ENCODE measurements at regions not wholly inside any gene's neighbourhood (a gene's known extent, or its start where the extent isn't known, plus 50 kb on each side); places are given as distances from the start of the nearest gene placed in this dataset.
A peak's percentile ranks its signal among the peaks of the same experiment; 100 is the strongest.

DNA sequence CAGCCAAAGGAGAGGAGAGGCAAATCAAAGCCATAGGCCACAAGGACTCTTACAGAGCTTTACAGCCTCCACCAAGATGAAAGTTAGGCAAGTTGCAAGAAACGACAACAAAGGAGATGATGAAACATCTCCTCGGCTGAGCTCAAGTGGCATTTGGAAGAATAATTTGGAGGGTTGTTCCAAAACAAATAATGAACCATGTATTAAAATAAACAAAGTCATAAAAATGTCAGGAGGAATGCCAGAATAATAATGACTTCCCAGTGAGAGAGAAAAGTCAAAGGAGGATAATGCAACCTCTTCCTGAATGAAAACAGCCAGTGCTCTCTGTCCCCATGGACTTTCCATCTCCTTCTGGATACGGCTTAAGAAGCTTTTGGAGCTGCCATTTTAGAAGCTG, 371.4 kb upstream of the ID4 start:
- no peak for DNase-seq

DNA sequence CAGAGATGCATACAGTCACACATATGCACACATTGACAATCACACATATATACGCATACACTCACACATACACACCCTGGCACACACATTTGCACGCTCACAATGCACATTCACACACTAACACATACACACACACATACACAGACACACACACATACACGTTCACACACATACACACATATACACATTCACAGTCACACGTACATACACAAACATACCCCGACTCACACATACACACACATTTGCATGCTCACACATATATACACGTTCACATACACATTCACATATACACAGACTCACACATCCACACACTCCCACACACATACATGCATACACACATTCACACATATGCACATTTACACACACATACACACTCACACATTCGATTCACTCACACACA, 366.8 kb upstream of the ID4 start:
- no peak for DNase-seq

DNA sequence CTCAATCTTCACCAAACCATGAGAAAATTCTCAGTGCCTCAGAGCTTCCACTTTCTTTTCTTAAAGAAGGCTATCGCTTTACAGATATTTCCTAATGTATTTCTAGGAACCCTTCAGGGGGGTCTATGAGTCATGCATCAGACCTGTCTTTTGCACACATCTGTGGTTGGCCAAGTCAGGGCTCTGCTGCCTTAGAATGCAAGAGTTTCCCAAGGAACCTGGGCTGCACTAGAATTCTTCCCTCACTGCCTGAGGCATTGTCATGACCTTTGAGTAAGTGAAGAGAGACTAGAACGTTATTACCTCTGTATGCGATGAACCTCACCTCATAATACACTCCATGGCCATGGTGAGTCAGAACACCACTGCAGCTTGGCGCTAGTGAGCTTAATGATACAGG, 365.0 kb upstream of the ID4 start:
- no peak for DNase-seq

DNA sequence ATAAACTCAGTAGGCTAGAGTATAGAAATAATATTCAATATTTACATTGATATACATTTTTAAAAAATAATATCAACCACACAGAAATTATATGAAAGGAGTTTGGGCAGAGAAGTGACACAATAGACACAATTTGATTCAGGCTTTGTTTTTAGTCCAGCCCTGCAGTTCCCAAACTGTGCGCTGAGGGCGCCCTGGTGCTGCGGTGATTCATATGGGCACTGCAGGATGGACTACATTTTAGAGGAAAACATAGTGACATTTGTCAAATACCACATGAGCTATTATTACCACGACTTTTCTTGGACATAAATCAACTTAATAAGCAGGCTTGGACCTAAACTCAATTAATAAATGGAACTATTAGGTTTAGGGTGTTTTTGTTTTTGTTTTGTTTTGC, 364.3 kb upstream of the ID4 start:
- no peak for DNase-seq

- DNase-seq, result no peak
These were observed 359.6 kb upstream of the ID4 start for GRCh38 chr6:19477563-19477962.

DNA sequence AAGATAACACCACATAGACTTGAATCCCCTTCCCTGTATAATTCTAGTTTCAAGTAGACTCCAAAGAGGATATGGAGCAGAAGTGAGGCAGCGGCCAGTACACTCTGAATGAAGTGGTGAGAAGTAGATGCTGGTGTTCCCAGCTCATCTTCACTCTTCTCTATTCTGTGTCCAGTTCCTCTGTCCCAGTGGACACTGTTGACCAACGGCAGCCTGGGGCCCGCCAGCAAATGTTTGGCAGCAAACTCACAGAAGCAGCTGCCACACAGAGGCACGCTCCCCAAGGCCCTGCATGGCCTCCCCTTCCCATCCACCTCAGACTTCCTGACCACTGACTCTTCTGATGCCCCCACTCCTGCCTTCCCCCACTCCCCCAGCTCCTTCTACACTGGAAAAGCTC, 358.9 kb upstream of the ID4 start:
- no peak for DNase-seq

GRCh38 chr6:19478992-19479391, 358.2 kb upstream of the ID4 start:
- no peak for DNase-seq

- no peak for DNase-seq
These were observed 357.6 kb upstream of the ID4 start for GRCh38 chr6:19479551-19479950.

DNA sequence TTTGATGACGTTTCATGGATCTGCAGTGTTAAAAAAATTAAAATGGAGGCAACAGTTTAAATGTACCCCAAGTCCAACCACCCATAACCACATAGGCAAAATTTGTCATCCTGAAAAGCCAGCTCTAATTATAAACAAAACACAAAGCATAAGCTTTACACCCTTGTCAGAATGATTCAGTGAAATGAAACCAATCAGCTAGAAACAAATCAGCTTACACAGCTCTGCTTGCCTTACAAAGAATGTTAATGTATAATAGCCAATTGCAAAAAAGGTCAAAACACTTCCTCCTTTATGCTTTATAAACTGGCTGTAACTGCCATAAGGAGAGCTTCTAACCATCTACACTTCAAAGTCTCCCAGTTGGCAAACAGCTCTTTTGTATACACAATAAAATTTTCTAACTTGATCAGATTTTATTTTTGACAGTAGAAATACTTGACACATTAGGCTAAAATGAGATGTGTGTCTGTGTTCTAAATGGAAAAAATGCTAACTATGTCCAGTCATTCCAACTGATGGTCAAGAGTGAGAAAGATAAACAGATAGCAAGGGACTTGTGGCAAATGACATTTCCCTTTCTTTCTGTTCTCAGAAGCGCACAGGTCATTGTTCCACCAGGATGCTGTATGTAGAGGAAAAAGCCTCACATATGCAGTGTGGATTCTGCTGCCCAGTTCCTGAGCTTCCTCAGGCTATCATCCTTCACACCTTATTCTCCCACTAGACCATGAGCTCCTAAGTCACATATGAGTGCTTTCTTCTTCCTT, 344.3 kb upstream of the ID4 start:
- no peak for DNase-seq

GRCh38 chr6:19501737-19502245, 335.4 kb upstream of the ID4 start:
- DNase-seq, result no peak

DNA sequence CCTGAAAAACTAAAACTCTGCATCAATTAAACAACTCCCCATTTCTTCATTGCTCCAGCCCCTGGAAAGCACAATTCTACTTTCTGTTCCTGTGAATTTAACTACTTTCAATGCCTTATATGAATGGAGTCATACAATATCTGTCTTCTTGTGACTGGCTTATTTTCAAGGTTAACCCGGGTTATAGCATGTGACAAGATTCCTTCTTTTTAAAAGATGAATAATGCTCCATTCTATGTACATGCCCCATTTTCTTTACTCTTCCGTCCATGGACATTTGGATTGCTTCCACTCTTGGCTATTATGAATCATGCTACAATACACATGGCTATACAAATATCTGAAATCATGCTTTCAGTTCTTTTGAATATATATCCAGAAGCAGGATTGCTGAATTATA, 334.9 kb upstream of the ID4 start:
- no peak for DNase-seq

- DNase-seq, result no peak
These were observed 321.2 kb upstream of the ID4 start for GRCh38 chr6:19515939-19516338.

DNA sequence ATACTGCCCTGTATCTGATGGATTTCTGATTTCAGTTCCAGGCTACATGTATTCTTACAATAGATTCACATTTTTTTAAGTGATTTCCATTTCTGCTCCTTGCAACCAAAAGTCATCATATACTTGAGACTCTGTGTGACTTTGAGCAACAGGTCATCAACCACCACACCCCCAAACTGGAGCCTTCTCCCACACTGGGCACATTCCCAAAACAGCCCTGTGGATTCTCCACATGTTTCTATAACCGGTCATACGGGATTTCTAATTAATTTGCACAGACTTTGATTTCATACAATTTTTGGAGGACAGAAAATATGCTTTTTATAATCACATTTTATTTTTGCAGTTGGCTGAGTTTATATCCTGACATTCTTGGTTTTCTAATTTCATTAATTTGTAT, 317.2 kb upstream of the ID4 start:
- DNase-seq, result no peak

DNA sequence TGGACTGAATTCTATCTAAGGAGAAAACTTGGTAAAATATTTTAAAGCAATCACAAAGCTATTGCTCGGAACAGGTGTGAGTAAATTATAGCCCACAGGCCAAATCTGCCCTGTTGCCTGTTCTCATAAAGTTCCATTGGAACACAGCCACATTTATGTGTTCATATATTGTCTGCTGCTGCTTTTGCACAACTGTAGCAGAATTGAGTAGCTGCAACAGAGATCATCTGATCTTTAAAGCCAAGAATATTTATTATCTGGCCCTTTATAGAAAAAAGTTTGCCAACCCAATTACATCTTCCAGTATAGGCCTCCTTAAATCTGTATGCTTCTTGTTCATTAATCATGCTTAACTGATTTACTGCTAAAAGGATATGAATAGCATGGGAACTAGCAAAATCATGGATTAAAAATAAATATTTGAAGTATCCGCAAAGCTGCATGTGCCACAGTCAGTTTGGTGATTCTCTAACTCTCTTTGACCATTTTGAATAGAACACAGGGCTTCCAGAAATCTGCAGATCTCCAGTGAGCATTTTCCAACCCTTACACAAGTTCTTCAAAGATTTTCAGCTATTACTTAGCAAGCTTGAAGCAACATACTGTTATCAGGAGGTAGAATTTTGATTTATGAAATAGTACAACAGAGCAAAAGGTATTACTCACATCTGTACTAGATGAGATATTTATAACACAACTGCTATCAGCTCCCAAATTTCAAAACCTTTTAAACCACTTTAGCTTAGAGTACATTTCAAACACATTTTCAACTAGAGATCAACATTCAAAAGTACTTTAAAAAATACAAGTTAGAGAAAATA, 312.6 kb upstream of the ID4 start:
- DNase-seq, result peak; percentile 74

GRCh38 chr6:19525673-19526072, 311.5 kb upstream of the ID4 start:
- DNase-seq, result peak; percentile 29

DNA sequence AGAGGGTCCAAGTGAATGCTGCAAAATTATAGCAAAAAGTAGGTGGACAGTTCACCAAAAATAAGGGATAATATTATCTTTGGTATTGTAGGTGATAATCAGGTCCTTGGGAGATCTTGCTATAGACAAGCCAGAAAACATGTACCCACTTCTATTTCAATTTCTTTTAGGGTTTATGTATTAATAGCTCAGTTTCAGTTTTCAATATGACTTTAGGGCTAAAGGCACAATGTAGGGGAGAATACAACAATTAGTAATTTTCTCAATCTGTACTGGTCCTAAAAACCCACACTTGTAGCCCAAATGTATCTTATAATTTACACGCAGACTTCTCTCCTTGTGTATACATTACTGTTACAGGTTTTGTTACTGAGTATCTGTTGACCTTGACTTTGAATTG, 307.0 kb upstream of the ID4 start:
- DNase-seq, result no peak

GRCh38 chr6:19535351-19535750, 301.8 kb upstream of the ID4 start:
- peak; percentile 68 for DNase-seq

DNA sequence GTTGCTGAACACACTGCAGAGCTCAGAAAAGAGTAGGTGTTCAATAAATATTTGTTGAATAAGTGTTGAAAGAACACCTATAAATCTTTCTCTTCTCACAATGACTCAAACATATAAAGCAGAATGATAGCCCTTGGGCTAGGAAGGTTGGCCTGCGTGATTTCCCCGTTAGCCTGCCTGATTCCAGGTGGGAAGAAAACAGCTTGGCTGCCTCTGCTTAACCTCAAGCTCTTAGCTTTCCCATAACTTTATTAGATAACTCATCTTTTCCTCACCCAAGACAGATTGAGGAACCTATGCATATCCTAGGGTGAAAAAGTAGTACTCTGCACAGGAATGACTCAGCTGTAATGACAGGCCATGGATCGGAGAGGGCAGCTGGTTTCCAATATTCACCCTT, 300.3 kb upstream of the ID4 start:
- DNase-seq, result no peak

DNA sequence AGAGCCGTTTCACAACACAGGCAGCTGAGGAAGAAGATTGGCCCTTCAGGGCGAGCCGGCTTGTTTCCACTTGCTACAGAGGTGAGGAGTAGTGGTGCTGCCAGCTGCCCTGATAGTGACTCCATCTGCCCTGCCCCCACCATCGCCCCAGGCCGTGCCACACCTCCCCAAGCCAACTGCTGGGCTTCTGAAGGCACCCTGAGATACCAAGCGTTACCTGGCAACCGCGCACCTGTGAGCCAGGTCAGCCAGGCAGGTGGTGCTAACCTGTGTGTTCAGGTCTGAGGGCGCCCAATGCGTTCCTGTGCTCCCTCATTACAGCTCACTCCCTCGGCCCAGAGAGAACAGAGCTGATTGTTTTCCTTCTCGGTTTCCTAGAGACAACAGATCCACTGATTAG, 299.1 kb upstream of the ID4 start:
- peak; percentile 49 for DNase-seq

GRCh38 chr6:19547507-19547906, 289.7 kb upstream of the ID4 start:
- no peak for DNase-seq

- DNase-seq, result no peak
These were observed 288.1 kb upstream of the ID4 start for GRCh38 chr6:19549109-19549508.

GRCh38 chr6:19550380-19550779, 286.8 kb upstream of the ID4 start:
- no peak for DNase-seq

- DNase-seq, result no peak
These were observed 285.6 kb upstream of the ID4 start for GRCh38 chr6:19551611-19552010.

DNA sequence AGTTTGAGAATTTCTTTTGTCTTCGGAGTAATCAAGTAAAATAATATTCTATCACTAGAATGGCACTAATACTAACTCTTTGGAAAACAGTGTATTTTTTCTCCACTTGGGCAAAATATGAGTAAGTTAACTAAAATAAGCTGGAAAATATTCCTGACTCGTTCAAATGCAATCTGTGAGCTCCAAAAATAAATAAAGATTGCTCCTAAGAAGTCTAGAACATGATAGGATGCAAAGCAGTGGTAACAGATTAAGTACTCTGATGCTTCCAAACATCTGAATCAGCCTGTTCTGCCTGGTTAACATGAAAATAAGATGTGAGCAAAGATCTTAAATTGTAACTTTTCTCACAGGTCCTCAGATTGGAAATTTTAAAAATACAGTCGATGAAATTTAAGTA, 285.1 kb upstream of the ID4 start:
- no peak for DNase-seq
